SK-N-SH (cell line): ENCODE measurements at regions not wholly inside any gene's neighbourhood (a gene's known extent, or its start where the extent isn't known, plus 50 kb on each side); places are given as distances from the start of the nearest gene placed in this dataset.

ENCODE experiments used
- CTCF ChIP-seq: fragments of 200-600 bp; sonication (generic); IDR thresholded peaks from 2 replicates; pipeline ENCODE4 v1.6.1; 2017; ENCODE audit warnings: antibody characterized with exemption, mild to moderate bottlenecking, moderate library complexity
- GABPA ChIP-seq: IDR thresholded peaks from 2 replicates; pipeline ENCODE4 v1.4.0; 2012; ENCODE audit warnings: low read depth, mild to moderate bottlenecking
- GATA2 ChIP-seq: sonication (generic); formaldehyde crosslinking; IDR thresholded peaks from 2 replicates; pipeline ENCODE4 v1.5.0; 2020; ENCODE audit warnings: mild to moderate bottlenecking, missing genetic modification reagents
- JUND ChIP-seq: IDR thresholded peaks from 2 replicates; pipeline ENCODE4 v1.4.0; 2012
- MAX ChIP-seq: IDR thresholded peaks from 2 replicates; pipeline ENCODE4 v1.4.0; 2012; ENCODE audit warnings: low read depth
- MEF2A ChIP-seq: IDR thresholded peaks from 2 replicates; pipeline ENCODE4 v1.4.0; 2012; ENCODE audit warnings: low read depth, borderline replicate concordance
- NRF1 ChIP-seq: IDR thresholded peaks from 2 replicates; pipeline ENCODE4 v1.6.1; 2012; ENCODE audit warnings: low read depth, mild to moderate bottlenecking, low read length
- PBX3 ChIP-seq: IDR thresholded peaks from 2 replicates; pipeline ENCODE4; 2012
- POLR2AphosphoS5 ChIP-seq: IDR thresholded peaks from 2 replicates; pipeline ENCODE4 v1.6.1; 2012; ENCODE audit warnings: low read depth, low read length
- REST ChIP-seq: IDR thresholded peaks from 2 replicates; pipeline ENCODE4 v1.6.1; 2012; ENCODE audit warnings: mild to moderate bottlenecking, low read depth, low read length, moderate library complexity
- SIN3A ChIP-seq: IDR thresholded peaks from 2 replicates; pipeline ENCODE4 v1.6.1; 2012; ENCODE audit warnings: low read depth, mild to moderate bottlenecking, low read length, moderate library complexity, borderline replicate concordance

GRCh38 chr1:193658691-193659090, 472.3 kb upstream of the B3GALT2 start:
- TF ChIP-seq GABPA (no peak), CTCF (no peak), MEF2A (no peak), SIN3A (no peak), REST (no peak), MAX (no peak), GATA2 (no peak), JUND (no peak), NRF1 (no peak), PBX3 (no peak), POLR2AphosphoS5 (no peak)
